A673 (cell line): ENCODE measurements at regions not wholly inside any gene's neighbourhood (a gene's known extent, or its start where the extent isn't known, plus 50 kb on each side); places are given as distances from the start of the nearest gene placed in this dataset.

Experiments used
- BruUV-seq: library from RNA; stranded (reverse); fragments of 400-500 nt; replicated peaks from 2 replicates; lab custom pipeline; 2021; lab: Mats Ljungman, UMichigan
- CTCF ChIA-PET: fragments of 300-600 bp; sonication (Branson Sonifier 250); formaldehyde crosslinking; loops from one replicate; lab custom pipeline; 2022; ENCODE audit warnings: antibody characterized with exemption; lab: Charles Lee
- POLR2A ChIA-PET: fragments of 300-600 bp; sonication (Branson Sonifier 250); formaldehyde crosslinking; loops from one replicate; lab custom pipeline; 2022; ENCODE audit warnings: antibody characterized with exemption; ENCODE audit not compliant: low non-redundant PET; lab: Charles Lee
- DNase-seq: peaks from one replicate; pipeline ENCODE4 v3.0.0-alpha.2; 2015; ENCODE audit warnings: low spot score
- H3K27ac ChIP-seq: fragments of 200-600 bp; sonication (generic); 2 replicates; pipeline ENCODE4 v1.5.1; 2016; ENCODE audit warnings: mixed run types, low read depth, mild to moderate bottlenecking, mixed read lengths, antibody characterized with exemption, low read length; ENCODE audit not compliant: poor library complexity, severe bottlenecking
- H3K27me3 ChIP-seq: fragments of 200-600 bp; sonication (generic); replicated peaks from 2 replicates; pipeline ENCODE4 v1.6.1; 2017; ENCODE audit warnings: mixed run types, low read depth, mild to moderate bottlenecking, mixed read lengths, antibody characterized with exemption, low read length; ENCODE audit not compliant: insufficient read depth, poor library complexity
- H3K36me3 ChIP-seq: fragments of 200-600 bp; sonication (generic); 2 replicates; pipeline ENCODE4 v1.6.1; 2016; ENCODE audit warnings: mixed run types, mild to moderate bottlenecking, mixed read lengths, antibody characterized with exemption, low read length; ENCODE audit not compliant: insufficient read depth, poor library complexity, severe bottlenecking
- H3K4me1 ChIP-seq: fragments of 200-600 bp; sonication (generic); 2 replicates; pipeline ENCODE4 v1.6.1; 2017; ENCODE audit warnings: mixed run types, mild to moderate bottlenecking, mixed read lengths, antibody characterized with exemption, low read length; ENCODE audit not compliant: insufficient read depth, poor library complexity, severe bottlenecking
- H3K4me3 ChIP-seq: fragments of 200-600 bp; sonication (generic); 2 replicates; pipeline ENCODE4 v1.5.1; 2016; ENCODE audit warnings: low read depth, mixed run types, mild to moderate bottlenecking, mixed read lengths, low read length; ENCODE audit not compliant: poor library complexity, severe bottlenecking
- H3K9me3 ChIP-seq: fragments of 200-600 bp; sonication (generic); 2 replicates; pipeline ENCODE4 v1.6.1; 2016; ENCODE audit warnings: mixed run types, low read depth, mild to moderate bottlenecking, mixed read lengths, antibody characterized with exemption, low read length; ENCODE audit not compliant: poor library complexity, severe bottlenecking
- EZH2 ChIP-seq: fragments of 200-600 bp; sonication (generic); IDR thresholded peaks from 2 replicates; pipeline ENCODE4 v1.6.1; 2017; ENCODE audit warnings: borderline replicate concordance, low read depth, mild to moderate bottlenecking, mixed read lengths, antibody characterized with exemption, low read length; ENCODE audit not compliant: poor library complexity, severe bottlenecking
- intact Hi-C: fragments of 100-400 bp; cut with micrococcal nuclease; formaldehyde crosslinking; loops from one replicate; pipeline ENCODE4 v1.10.0; 2022; ENCODE audit not compliant: unreplicated experiment
- TF ChIP-seq, protein P1 (sequence below): fragments of 300-800, 200-600 bp; sonication (generic); conservative IDR thresholded peaks from 2 replicates; pipeline ENCODE4 v1.5.1; 2017; ENCODE audit warnings: low read depth, mild to moderate bottlenecking, antibody characterized with exemption, low read length, moderate library complexity, mixed read lengths

DNA sequence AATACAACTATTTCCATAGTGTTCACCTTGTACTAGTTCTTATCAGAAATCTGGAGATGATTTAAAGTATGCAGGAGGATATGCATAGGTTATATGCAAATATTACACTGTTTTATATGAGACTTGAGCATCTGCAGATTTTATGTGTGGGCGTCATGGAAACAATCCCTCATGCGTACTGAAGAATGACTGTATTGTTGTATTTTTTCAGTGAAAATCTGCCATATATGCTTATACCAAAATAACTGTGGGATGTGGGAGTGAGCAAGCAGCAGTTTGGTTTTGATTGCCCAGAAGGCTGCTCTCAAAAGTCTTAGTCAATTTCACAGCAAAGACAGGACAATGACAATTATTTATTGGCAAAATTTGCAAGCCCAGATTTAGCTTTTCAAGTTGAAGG lies 238.8 kb upstream of the PCDH20 start:
- Histone ChIP-seq H3K4me3 (no peak overlapping the region), H3K27me3 (no peaks in the 10 kb centered on the region), H3K36me3 (no peaks in the 10 kb centered on the region), H3K9me3 (no peaks in the 10 kb centered on the region), H3K27ac (no peak overlapping the region), H3K4me1 (no peaks in the 10 kb centered on the region)
- POLR2A ChIA-PET = no interaction called here
- BruUV-seq = no TSS peak
- CTCF ChIA-PET = no interaction called here
- DNase-seq = no peak
- TF ChIP-seq, protein P1, sequence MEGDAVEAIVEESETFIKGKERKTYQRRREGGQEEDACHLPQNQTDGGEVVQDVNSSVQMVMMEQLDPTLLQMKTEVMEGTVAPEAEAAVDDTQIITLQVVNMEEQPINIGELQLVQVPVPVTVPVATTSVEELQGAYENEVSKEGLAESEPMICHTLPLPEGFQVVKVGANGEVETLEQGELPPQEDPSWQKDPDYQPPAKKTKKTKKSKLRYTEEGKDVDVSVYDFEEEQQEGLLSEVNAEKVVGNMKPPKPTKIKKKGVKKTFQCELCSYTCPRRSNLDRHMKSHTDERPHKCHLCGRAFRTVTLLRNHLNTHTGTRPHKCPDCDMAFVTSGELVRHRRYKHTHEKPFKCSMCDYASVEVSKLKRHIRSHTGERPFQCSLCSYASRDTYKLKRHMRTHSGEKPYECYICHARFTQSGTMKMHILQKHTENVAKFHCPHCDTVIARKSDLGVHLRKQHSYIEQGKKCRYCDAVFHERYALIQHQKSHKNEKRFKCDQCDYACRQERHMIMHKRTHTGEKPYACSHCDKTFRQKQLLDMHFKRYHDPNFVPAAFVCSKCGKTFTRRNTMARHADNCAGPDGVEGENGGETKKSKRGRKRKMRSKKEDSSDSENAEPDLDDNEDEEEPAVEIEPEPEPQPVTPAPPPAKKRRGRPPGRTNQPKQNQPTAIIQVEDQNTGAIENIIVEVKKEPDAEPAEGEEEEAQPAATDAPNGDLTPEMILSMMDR = no peak
- TF ChIP-seq EZH2 = no peak
- intact Hi-C loops = no loop called here

DNA sequence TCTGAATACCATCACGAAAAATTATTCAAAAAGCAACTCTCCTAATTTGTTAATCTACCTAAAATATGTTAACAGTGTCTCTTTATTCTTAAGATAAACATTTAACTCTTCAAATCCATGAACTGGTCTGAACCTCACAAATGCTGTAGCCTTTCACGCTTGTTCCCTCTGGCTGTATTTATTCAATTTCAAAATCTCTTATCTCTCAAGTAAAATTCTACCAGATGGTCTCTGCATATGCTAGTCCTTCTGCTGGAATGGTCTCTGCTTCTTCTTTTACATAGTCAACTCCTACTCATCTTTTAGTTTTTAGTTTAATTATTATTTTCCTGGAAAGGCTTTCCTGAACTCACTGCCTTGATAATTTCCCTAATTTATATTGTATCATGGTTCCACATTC lies 232.9 kb upstream of the PCDH20 start:
- Histone ChIP-seq H3K4me3 (no peak overlapping the region), H3K4me1 (no peaks in the 10 kb centered on the region), H3K36me3 (no peaks in the 10 kb centered on the region), H3K9me3 (no peaks in the 10 kb centered on the region), H3K27ac (no peak overlapping the region), H3K27me3 (no peaks in the 10 kb centered on the region)
- no peak for DNase-seq
- BruUV-seq = no TSS peak
- ChIA-PET POLR2A (no interaction called here), CTCF (no interaction called here)
- no peak for TF ChIP-seq EZH2
- TF ChIP-seq, protein P1 = no peak
- intact Hi-C loops = no loop called here

DNA sequence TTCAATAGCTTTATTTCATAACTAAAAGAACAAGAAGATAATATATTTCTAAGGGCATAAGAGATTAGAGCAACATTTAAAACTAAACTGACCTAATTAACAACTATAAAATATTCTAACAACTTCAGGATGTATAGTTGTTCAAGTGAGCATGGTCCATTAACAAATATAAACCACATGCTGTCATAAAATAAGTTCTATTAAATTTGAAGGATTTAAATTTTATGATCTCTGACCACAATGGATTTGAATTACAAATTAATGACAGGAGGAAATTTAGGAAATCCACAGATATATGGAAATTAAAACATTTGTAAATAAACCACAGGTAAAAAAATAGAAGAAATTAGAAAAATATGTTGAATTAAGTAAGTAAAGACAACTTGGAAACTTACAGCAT lies 196.5 kb upstream of the PCDH20 start:
- H3K27ac ChIP-seq = no peak overlapping the region
- H3K4me3 ChIP-seq = no peak overlapping the region
- H3K27me3 ChIP-seq = no peaks in the 10 kb centered on the region
- H3K36me3 ChIP-seq = no peaks in the 10 kb centered on the region
- no peaks in the 10 kb centered on the region for H3K9me3 ChIP-seq
- BruUV-seq = no TSS peak
- no peak for TF ChIP-seq EZH2
- TF ChIP-seq, protein P1 = no peak
- POLR2A ChIA-PET = no interaction called here
- intact Hi-C loops = no loop called here
- no peaks in the 10 kb centered on the region for H3K4me1 ChIP-seq
- CTCF ChIA-PET = no interaction called here
- no peak for DNase-seq
